ENCODE measurements at regions not wholly inside any gene's neighbourhood (a gene's known extent, or its start where the extent isn't known, plus 50 kb on each side); places are given as distances from the start of the nearest gene placed in this dataset.

DNA sequence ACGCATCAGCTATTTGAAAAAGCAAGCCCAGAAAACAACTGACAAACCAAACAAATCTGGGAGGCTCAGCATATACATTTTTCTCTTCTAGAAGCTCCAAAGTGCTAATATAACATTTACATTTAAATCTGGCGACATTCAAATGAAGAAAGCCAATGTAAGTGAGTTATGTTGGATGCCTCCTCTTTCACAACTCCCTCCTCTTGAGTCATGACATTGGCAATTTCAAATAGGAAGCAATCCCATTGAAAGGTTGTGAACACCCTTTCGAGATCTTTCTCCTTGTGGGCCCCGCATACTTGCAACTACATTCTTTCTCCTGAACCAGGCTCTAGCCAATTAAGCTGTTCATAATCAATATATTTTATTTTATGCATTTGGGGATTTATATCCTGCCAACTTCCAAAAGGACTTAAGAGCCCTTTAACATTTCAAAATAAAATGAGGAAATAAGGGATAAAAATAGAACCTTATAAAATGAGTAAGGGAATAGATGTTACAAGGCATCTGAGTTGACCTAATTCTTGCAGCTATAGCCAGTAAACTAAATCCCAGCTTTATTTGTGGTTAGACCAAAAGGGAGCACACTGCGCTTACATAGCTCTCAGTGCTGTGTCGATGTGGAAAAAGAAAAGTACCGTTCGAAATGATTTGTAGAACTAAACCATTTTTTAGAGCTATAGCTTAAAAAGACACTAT, 129.5 kb upstream of the SESN3 start:
- Histone ChIP-seq H3K27ac (no peak overlapping the region), H3K9me3 (no peaks in the 10 kb centered on the region), H3K36me3 (no peaks in the 10 kb centered on the region), H3K4me3 (no peak overlapping the region), H3K9ac (ENCODE audit: low read depth in 2 of 2, low read length in 2 of 2) (no peak overlapping the region), H3K4me1 (no peaks in the 10 kb centered on the region), H3K27me3 (no peaks in the 10 kb centered on the region)
- no peak for DNase-seq
- TF ChIP-seq, protein P1, sequence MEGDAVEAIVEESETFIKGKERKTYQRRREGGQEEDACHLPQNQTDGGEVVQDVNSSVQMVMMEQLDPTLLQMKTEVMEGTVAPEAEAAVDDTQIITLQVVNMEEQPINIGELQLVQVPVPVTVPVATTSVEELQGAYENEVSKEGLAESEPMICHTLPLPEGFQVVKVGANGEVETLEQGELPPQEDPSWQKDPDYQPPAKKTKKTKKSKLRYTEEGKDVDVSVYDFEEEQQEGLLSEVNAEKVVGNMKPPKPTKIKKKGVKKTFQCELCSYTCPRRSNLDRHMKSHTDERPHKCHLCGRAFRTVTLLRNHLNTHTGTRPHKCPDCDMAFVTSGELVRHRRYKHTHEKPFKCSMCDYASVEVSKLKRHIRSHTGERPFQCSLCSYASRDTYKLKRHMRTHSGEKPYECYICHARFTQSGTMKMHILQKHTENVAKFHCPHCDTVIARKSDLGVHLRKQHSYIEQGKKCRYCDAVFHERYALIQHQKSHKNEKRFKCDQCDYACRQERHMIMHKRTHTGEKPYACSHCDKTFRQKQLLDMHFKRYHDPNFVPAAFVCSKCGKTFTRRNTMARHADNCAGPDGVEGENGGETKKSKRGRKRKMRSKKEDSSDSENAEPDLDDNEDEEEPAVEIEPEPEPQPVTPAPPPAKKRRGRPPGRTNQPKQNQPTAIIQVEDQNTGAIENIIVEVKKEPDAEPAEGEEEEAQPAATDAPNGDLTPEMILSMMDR (IDR thresholded peaks at IDR 0.05), result no peak
- intact Hi-C loops (cut with DNase I), result no loop called here

DNA sequence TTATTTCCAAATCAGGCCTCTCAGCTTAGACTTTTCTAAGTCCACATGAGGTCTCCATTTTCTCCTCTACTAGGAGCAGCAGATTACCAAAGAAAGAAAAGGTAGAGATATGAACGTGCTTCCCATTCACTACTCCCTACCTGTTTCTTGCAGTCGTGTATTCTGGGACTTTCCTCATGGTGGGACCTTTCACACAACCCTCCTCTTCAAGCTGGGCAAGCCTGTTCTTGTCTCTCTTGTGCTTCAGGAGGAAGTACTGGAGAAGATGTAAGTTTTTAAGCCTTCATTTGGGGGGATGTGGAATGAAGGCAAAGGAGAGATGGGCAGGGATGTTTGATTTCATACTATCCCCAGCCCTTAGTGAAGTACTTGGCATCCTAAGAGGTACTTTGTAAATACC, 128.8 kb upstream of the SESN3 start:
- H3K4me1 ChIP-seq, result no peaks in the 10 kb centered on the region
- no peaks in the 10 kb centered on the region for H3K9me3 ChIP-seq
- no peaks in the 10 kb centered on the region for H3K36me3 ChIP-seq
- no peak overlapping the region for H3K4me3 ChIP-seq
- no peak overlapping the region for H3K9ac ChIP-seq (ENCODE audit: low read depth in 2 of 2, low read length in 2 of 2)
- intact Hi-C loops (cut with DNase I), result no loop called here
- H3K27me3 ChIP-seq, result no peaks in the 10 kb centered on the region
- no peak overlapping the region for H3K27ac ChIP-seq
- DNase-seq, result no peak
- TF ChIP-seq, protein P1 (IDR thresholded peaks at IDR 0.05), result no peak

DNA sequence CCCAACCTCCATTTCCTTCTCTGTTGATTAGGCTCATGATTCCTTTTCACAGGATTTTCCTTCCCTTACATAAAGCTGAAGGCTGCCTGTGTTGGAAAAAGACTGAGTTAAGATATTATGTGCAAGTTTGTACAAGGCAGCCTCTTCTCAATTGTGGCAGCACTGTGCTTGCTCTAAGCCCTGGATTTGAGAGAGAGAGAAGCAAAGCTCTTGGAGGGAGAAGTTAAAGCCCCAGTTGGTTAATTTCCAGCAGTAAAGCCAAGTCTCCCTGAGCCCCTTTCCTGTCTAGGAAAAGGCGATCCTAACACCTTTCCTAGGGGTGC, 128.3 kb upstream of the SESN3 start:
- TF ChIP-seq, protein P1 (IDR thresholded peaks at IDR 0.05), result no peak
- no peak for DNase-seq
- no peaks in the 10 kb centered on the region for H3K36me3 ChIP-seq
- no peaks in the 10 kb centered on the region for H3K9me3 ChIP-seq
- H3K4me1 ChIP-seq, result no peaks in the 10 kb centered on the region
- no peak overlapping the region for H3K27ac ChIP-seq
- H3K9ac ChIP-seq (ENCODE audit: low read depth in 2 of 2, low read length in 2 of 2), result no peak overlapping the region
- no peaks in the 10 kb centered on the region for H3K27me3 ChIP-seq
- H3K4me3 ChIP-seq, result no peak overlapping the region
- intact Hi-C loops (cut with DNase I), result no loop called here

DNA sequence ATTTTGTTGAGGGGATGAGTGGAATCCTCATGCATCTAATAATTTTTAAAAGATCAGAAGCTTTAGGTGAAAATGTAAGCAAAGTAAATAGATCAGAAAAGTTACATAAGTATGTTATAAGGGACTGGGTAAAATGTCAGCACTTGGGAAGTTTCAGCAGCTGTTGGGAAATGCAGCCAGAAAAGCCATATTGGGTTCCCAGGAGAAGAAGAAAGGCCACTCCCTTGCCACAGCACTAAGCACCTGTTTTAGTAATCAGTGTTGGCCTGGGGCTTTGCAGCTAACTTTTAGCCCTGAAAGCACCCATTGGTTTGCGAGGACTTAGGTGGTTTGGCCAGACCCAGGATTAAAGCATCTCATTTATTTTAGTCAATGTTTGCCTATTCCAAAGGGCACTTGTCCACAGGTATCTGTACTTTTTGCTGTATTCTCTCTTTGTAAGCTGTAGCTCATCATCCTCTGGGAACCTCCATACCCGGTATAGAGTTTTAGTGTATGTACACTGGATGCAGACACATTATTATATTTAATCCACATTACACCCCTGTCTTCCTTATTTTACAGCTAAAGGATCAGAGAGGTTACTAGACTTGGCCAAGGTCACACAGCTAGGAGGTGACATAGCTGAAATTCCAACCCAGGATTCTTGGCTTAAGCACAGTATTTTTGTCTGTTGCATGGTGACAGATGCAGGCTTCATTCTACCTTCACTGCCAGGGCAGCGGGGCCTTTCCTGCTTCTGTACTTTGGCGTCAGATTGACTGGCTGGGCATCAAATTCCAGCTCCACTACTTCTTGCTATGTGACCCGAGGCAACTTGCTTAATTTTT, 127.7 kb upstream of the SESN3 start:
- no peak for DNase-seq

DNA sequence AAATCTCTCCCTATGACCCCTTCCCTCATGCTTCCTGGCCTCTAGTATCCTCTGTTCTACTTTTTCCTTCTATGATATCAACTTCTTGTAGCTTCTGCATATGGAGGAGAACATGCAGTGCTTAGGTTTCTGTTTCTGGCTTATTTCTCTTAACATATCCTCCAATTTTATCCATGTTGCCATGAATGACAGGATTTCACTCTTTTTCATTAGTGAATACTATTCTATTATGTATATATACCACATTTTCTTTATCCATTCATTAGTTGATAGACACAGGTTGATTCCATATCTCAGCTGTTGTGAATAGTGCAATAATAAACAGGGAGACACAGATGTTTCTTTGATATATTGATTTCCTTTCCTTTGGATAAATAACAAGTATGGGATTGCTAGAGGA, 123.3 kb upstream of the SESN3 start:
- Histone ChIP-seq H3K27ac (no peak overlapping the region), H3K36me3 (no peaks in the 10 kb centered on the region), H3K4me3 (no peak overlapping the region), H3K9ac (ENCODE audit: low read depth in 2 of 2, low read length in 2 of 2) (no peak overlapping the region), H3K9me3 (no peaks in the 10 kb centered on the region), H3K27me3 (no peaks in the 10 kb centered on the region), H3K4me1 (no peaks in the 10 kb centered on the region)
- TF ChIP-seq, protein P1 (IDR thresholded peaks at IDR 0.05), result no peak
- intact Hi-C loops (cut with DNase I), result no loop called here
- DNase-seq, result no peak

More for the DNA sequence above, 127.7 kb upstream of the SESN3 start:
- Histone ChIP-seq H3K36me3 (no peaks in the 10 kb centered on the region), H3K4me3 (no peak overlapping the region), H3K27me3 (no peaks in the 10 kb centered on the region), H3K27ac (no peak overlapping the region), H3K4me1 (no peaks in the 10 kb centered on the region), H3K9me3 (no peaks in the 10 kb centered on the region), H3K9ac (ENCODE audit: low read depth in 2 of 2, low read length in 2 of 2) (no peak overlapping the region)
- TF ChIP-seq, protein P1 (IDR thresholded peaks at IDR 0.05), result no peak
- intact Hi-C loops (cut with DNase I), result no loop called here

All from colonic mucosa (tissue), 4 donors.